ENCODE measurements at regions not wholly inside any gene's neighbourhood (a gene's known extent, or its start where the extent isn't known, plus 50 kb on each side); places are given as distances from the start of the nearest gene placed in this dataset.

DNA sequence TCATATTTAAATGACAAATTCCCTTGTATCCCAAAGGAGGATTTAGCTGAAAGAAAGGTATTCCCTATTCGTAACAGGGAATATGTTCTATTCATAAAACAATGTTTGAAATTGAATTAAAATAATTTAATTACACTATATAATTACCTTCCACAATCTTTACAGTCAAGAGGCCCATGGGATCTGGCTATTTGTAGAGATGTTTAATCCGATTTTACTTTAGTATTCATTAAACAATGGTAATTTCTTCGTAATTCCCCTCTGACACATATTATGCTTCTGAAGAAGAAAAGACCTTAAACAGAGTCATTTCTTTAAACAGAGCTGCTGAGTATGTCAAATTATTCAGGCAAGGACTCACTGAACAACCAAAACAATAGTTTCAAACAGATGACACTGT, 98.8 kb downstream of the MAGEC1 start:
- CTCF ChIA-PET = no interaction called here
- Mint-ChIP-seq H3K9me3 (peaks cover 2% of the 10 kb centered on the region), H3K4me3 (no peak overlapping the region), H3K36me3 (ENCODE audit: low read depth) (no peaks in the 10 kb centered on the region), H3K27ac (no peak overlapping the region), H3K4me1 (no peaks in the 10 kb centered on the region), H3K27me3 (no peaks in the 10 kb centered on the region)
- no peak for DNase-seq
- POLR2A ChIA-PET = no interaction called here

DNA sequence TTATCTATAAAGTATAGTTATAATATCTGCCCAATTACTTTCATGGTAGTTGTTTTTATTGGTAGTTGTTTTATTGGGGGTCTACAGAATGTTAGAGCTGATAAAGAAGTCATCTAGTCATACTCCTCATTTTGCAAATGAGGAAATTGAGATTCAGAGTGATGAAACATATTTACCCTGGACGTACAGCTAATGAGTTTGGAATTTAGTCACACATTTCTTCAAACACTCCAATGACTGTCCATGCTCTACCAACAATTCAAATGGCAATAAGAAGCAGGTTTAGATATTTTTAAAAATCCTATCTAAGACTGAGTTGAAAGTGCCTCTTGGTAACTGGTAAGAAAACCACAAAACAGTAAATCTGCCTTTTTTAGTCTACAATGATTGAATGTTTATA, 98.2 kb downstream of the MAGEC1 start:
- no peaks in the 10 kb centered on the region for H3K27me3 Mint-ChIP-seq
- no peak for DNase-seq
- H3K4me3 Mint-ChIP-seq = no peak overlapping the region
- H3K9me3 Mint-ChIP-seq = peaks cover 2% of the 10 kb centered on the region
- no peaks in the 10 kb centered on the region for H3K36me3 Mint-ChIP-seq (ENCODE audit: low read depth)
- H3K4me1 Mint-ChIP-seq = no peaks in the 10 kb centered on the region
- ChIA-PET POLR2A (no interaction called here), CTCF (no interaction called here)
- no peak overlapping the region for H3K27ac Mint-ChIP-seq

DNA sequence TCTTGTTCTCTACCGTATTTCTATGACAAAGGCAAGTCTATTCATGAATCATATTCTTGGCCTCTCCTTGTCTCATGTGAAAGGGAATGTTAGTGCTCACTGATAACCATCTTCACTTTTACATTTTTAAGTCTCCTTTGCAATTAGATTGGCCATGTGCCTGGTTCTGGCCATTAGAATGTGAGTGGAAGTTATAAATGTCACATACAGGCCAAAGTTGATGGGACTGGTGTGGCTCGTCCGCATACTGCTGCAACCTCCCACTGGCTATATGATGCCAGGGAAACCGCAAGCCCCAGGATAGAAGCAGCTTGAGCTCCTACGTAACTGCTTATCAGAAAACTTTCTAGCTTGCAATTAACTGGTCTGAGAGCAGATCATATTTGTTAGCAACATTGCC, 86.1 kb downstream of the MAGEC1 start:
- Mint-ChIP-seq H3K27me3 (no peaks in the 10 kb centered on the region), H3K27ac (no peak overlapping the region), H3K4me3 (no peak overlapping the region), H3K9me3 (no peaks in the 10 kb centered on the region), H3K36me3 (ENCODE audit: low read depth) (no peaks in the 10 kb centered on the region), H3K4me1 (no peaks in the 10 kb centered on the region)
- CTCF ChIA-PET = no interaction called here
- POLR2A ChIA-PET = no interaction called here
- no peak for DNase-seq

DNA sequence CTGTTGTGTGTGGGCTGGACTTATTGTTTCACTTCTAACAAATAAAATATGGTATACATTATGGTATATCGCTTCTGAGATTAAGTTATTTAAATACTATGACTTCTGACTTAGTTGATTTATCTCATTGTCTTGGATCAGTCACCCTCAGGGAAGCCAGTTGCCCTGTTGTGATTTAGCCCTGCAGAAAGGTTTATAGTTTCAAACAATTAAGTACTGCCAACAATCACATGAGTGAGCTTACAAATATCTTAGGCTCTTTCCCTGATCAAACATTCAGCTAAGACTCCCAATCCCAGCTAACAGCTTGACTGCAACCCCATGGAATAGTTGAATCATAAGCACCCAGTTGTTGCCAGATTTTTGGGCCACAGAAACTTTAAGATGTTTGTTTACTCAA, 85.4 kb downstream of the MAGEC1 start:
- no peak overlapping the region for H3K4me3 Mint-ChIP-seq
- H3K36me3 Mint-ChIP-seq (ENCODE audit: low read depth) = no peaks in the 10 kb centered on the region
- H3K27me3 Mint-ChIP-seq = no peaks in the 10 kb centered on the region
- no peak for DNase-seq
- no peaks in the 10 kb centered on the region for H3K9me3 Mint-ChIP-seq
- POLR2A ChIA-PET = no interaction called here
- CTCF ChIA-PET = no interaction called here
- no peak overlapping the region for H3K27ac Mint-ChIP-seq
- H3K4me1 Mint-ChIP-seq = no peaks in the 10 kb centered on the region

DNA sequence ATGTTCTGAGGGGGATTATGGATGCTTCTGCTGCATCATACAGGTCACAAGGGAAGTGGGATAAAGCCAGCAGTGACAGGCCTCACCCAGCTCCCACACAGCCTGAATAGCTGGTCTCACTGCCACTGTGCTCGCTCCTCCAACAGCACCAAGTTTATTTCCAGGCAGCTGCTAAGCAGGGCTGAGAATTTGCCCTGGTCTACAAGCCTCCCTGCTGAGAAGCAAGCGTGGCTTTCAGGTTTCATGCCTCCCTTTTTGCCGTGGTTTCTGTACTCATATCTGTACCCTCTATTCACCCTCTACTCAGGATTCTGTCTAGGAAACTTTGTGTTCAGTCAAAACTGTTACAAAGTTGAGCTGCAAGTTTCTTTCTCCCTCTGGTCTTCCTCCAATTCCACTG, 78.6 kb downstream of the MAGEC1 start:
- peaks cover 2% of the 10 kb centered on the region for H3K9me3 Mint-ChIP-seq
- ChIA-PET CTCF (no interaction called here), POLR2A (no interaction called here)
- H3K4me1 Mint-ChIP-seq = no peaks in the 10 kb centered on the region
- H3K27me3 Mint-ChIP-seq = no peaks in the 10 kb centered on the region
- no peak overlapping the region for H3K4me3 Mint-ChIP-seq
- H3K36me3 Mint-ChIP-seq (ENCODE audit: low read depth) = no peaks in the 10 kb centered on the region
- H3K27ac Mint-ChIP-seq = no peak overlapping the region
- no peak for DNase-seq

DNA sequence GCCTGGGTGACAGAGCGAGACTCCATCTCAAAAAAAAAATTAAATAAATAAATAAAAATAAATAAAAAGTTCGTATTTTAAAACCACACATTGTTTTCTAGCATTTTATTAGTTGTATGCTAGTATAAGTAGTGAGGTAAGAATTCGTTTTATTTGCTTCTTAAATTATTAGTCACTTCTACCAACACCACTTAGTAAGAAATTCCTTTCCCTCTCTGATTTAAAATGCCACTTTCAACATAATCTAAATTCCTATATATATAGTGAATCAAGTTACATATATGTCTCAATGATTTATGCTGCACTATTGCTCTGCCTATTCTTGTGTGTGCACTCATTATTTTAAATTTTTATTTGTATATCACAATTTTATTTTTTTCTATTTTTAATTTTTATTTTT, 72.1 kb downstream of the MAGEC1 start:
- CTCF ChIA-PET = no interaction called here
- H3K27me3 Mint-ChIP-seq = no peaks in the 10 kb centered on the region
- DNase-seq = no peak
- no peaks in the 10 kb centered on the region for H3K9me3 Mint-ChIP-seq
- H3K36me3 Mint-ChIP-seq (ENCODE audit: low read depth) = no peaks in the 10 kb centered on the region
- H3K4me3 Mint-ChIP-seq = no peak overlapping the region
- H3K4me1 Mint-ChIP-seq = no peaks in the 10 kb centered on the region
- POLR2A ChIA-PET = no interaction called here
- H3K27ac Mint-ChIP-seq = no peak overlapping the region

DNA sequence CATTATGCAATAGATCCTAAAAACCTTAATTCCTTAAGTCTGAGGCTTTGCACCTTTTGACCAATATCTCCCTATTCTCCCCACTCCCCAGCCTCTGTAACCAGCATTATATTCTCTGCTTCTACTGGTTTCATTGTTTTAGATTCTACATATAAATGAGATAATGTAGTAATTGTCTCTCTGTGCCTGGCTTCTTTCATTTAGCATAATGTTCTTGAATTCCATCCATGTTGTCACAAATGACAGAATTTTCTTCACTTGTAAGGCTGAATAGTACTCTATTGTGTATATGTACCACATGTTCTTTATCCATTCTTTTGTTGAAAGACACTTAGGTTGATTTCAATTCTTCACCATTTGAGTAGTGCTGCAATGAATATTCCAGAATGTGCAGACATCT, 66.0 kb downstream of the MAGEC1 start:
- ChIA-PET POLR2A (no interaction called here), CTCF (no interaction called here)
- H3K4me1 Mint-ChIP-seq = no peaks in the 10 kb centered on the region
- no peaks in the 10 kb centered on the region for H3K27me3 Mint-ChIP-seq
- H3K4me3 Mint-ChIP-seq = no peak overlapping the region
- no peak overlapping the region for H3K27ac Mint-ChIP-seq
- DNase-seq = no peak
- H3K9me3 Mint-ChIP-seq = no peaks in the 10 kb centered on the region
- H3K36me3 Mint-ChIP-seq (ENCODE audit: low read depth) = no peaks in the 10 kb centered on the region

DNA sequence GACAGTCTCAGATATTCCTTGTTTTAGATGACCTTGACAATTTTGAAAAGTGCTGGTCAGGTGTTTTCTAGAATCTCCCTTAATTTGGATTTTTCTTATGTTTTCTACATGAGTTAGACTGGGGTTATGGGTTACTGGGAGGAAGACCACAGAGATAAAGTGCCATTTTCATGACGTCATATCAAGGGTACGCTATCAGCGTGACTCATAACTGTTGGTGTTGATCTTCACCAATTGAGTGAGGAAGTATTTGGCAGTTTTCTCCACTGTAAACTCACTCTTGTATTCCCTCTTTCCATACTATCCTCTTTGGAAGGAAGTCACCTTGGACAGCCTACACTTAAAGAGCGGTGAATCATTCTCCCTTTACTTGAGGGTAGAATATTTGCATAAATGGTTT, 56.9 kb downstream of the MAGEC1 start:
- ChIA-PET CTCF (no interaction called here), POLR2A (no interaction called here)
- Mint-ChIP-seq H3K9me3 (no peaks in the 10 kb centered on the region), H3K4me1 (no peaks in the 10 kb centered on the region), H3K27me3 (no peaks in the 10 kb centered on the region), H3K27ac (no peak overlapping the region), H3K36me3 (ENCODE audit: low read depth) (no peaks in the 10 kb centered on the region), H3K4me3 (no peak overlapping the region)
- DNase-seq = no peak

All from activated CD4-positive, alpha-beta memory T cell treated with anti-CD3 and anti-CD28 coated beads, Interleukin-2, amount 10 ng/mL, durations not matched to agents 7 days and 5 days (primary cell).